ENCODE measurements at regions not wholly inside any gene's neighbourhood (a gene's known extent, or its start where the extent isn't known, plus 50 kb on each side); places are given as distances from the start of the nearest gene placed in this dataset.
"Not testable (repeated sequence)": the region's sequence is repeated elsewhere in the genome, so short reads cannot be mapped to it uniquely, and the experiment has no call there.

GRCh38 chrX:129310000-129310399, 213.3 kb downstream of the SMARCA1 start:
- no peak for TF ChIP-seq EZH2 (IDR thresholded peaks at IDR 0.05; ENCODE audit: low read length, unreplicated experiment)
- no peak for TF ChIP-seq CTCF (conservative IDR thresholded peaks at IDR 0.05; ENCODE audit: low read depth, low read length)
- no peak for TF ChIP-seq EZH2phosphoT487 (IDR thresholded peaks at IDR 0.05; ENCODE audit: borderline replicate concordance, low read length)
- H3K4me1 ChIP-seq (ENCODE audit: insufficient read depth, low read length), result no peaks in the 10 kb centered on the region
- H4K20me1 ChIP-seq (ENCODE audit: low read length), result no peaks in the 10 kb centered on the region
- H3K4me2 ChIP-seq (ENCODE audit: low read length), result no peak overlapping the region
- no peaks in the 10 kb centered on the region for H3F3A ChIP-seq (ENCODE audit: low read length, unreplicated experiment)
- no peak for ATAC-seq
- no peak overlapping the region for H2AFZ ChIP-seq (ENCODE audit: low read length)
- no peak for DNase-seq
- no peaks in the 10 kb centered on the region for H3K79me2 ChIP-seq (ENCODE audit: low read length)
- H3K27ac ChIP-seq (ENCODE audit: low read length), result no peak overlapping the region
- POLR2A ChIA-PET (ENCODE audit: unreplicated experiment), result no interaction called here
- H3K36me3 ChIP-seq (ENCODE audit: low read depth, low read length), result no peaks in the 10 kb centered on the region
- CTCF ChIA-PET, result no interaction called here
- H3K9ac ChIP-seq (ENCODE audit: low read length), result no peak overlapping the region
- intact Hi-C loops (cut with micrococcal nuclease), result no loop called here
- BruUV-seq (replicated peaks), result no TSS peak
- no peaks in the 10 kb centered on the region for H3K9me2 ChIP-seq (replicated peaks; ENCODE audit: low read length)
- no peaks in the 10 kb centered on the region for H3K9me3 ChIP-seq (ENCODE audit: low read length)
- H3K4me3 ChIP-seq (ENCODE audit: low read length), result no peak overlapping the region
- no peaks in the 10 kb centered on the region for H3K27me3 ChIP-seq (ENCODE audit: low read length)

GRCh38 chrX:129262912-129263311, 260.4 kb downstream of the SMARCA1 start:
- POLR2A ChIA-PET (ENCODE audit: unreplicated experiment), result no interaction called here
- H2AFZ ChIP-seq (ENCODE audit: low read length), result no peak overlapping the region
- no peaks in the 10 kb centered on the region for H3F3A ChIP-seq (ENCODE audit: low read length, unreplicated experiment)
- no TSS peak for BruUV-seq (replicated peaks)
- H3K4me1 ChIP-seq (ENCODE audit: insufficient read depth, low read length), result no peaks in the 10 kb centered on the region
- no peaks in the 10 kb centered on the region for H3K79me2 ChIP-seq (ENCODE audit: low read length)
- no peak for TF ChIP-seq EZH2phosphoT487 (IDR thresholded peaks at IDR 0.05; ENCODE audit: borderline replicate concordance, low read length)
- no peak for TF ChIP-seq EZH2 (IDR thresholded peaks at IDR 0.05; ENCODE audit: low read length, unreplicated experiment)
- no peak for TF ChIP-seq CTCF (conservative IDR thresholded peaks at IDR 0.05; ENCODE audit: low read depth, low read length)
- no peaks in the 10 kb centered on the region for H3K9me3 ChIP-seq (ENCODE audit: low read length)
- no peak for DNase-seq
- no peaks in the 10 kb centered on the region for H3K9me2 ChIP-seq (replicated peaks; ENCODE audit: low read length)
- no peak overlapping the region for H3K4me2 ChIP-seq (ENCODE audit: low read length)
- no peaks in the 10 kb centered on the region for H3K27me3 ChIP-seq (ENCODE audit: low read length)
- H3K27ac ChIP-seq (ENCODE audit: low read length), result no peak overlapping the region
- no peaks in the 10 kb centered on the region for H4K20me1 ChIP-seq (ENCODE audit: low read length)
- H3K4me3 ChIP-seq (ENCODE audit: low read length), result no peak overlapping the region
- CTCF ChIA-PET, result no interaction called here
- no peak for ATAC-seq
- intact Hi-C loops (cut with micrococcal nuclease), result no loop called here
- H3K36me3 ChIP-seq (ENCODE audit: low read depth, low read length), result no peaks in the 10 kb centered on the region
- no peak overlapping the region for H3K9ac ChIP-seq (ENCODE audit: low read length)

- BruUV-seq (replicated peaks); intact Hi-C loops (cut with micrococcal nuclease); ATAC-seq; H3K9ac ChIP-seq (ENCODE audit: low read length); H3K4me1 ChIP-seq (ENCODE audit: insufficient read depth, low read length); H3K79me2 ChIP-seq (ENCODE audit: low read length); DNase-seq; H3F3A ChIP-seq (ENCODE audit: low read length, unreplicated experiment); H3K9me3 ChIP-seq (ENCODE audit: low read length); H3K27me3 ChIP-seq (ENCODE audit: low read length); H3K36me3 ChIP-seq (ENCODE audit: low read depth, low read length); H3K9me2 ChIP-seq (replicated peaks; ENCODE audit: low read length); H4K20me1 ChIP-seq (ENCODE audit: low read length); H3K4me3 ChIP-seq (ENCODE audit: low read length); POLR2A ChIA-PET (ENCODE audit: unreplicated experiment); H3K27ac ChIP-seq (ENCODE audit: low read length); H2AFZ ChIP-seq (ENCODE audit: low read length); CTCF ChIA-PET; H3K4me2 ChIP-seq (ENCODE audit: low read length): not testable (repeated sequence)
These were observed 267.8 kb downstream of the SMARCA1 start for GRCh38 chrX:129255516-129255915.
